ENCODE measurements at regions not wholly inside any gene's neighbourhood (a gene's known extent, or its start where the extent isn't known, plus 50 kb on each side); places are given as distances from the start of the nearest gene placed in this dataset.

DNA sequence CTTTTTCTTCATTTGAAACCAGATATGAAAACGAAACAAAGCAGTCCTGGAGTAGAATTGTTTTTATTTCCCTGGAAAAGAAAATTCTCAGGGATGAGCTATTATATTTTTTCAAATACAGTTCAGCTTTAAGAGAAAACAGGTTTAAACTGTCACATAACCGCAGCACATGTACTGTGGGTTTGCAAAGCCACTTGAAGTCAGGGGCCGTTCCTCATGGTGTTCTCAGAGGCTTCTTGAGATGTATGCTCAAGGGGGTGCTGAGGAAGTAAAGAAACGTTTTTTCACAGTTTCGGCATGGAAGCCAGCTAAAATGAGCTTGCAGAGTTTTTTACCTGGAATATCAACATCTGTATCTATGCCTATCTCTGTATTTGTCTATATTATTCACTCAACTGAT, 225.3 kb downstream of the MC4R start:
- TF ChIP-seq, protein P1, sequence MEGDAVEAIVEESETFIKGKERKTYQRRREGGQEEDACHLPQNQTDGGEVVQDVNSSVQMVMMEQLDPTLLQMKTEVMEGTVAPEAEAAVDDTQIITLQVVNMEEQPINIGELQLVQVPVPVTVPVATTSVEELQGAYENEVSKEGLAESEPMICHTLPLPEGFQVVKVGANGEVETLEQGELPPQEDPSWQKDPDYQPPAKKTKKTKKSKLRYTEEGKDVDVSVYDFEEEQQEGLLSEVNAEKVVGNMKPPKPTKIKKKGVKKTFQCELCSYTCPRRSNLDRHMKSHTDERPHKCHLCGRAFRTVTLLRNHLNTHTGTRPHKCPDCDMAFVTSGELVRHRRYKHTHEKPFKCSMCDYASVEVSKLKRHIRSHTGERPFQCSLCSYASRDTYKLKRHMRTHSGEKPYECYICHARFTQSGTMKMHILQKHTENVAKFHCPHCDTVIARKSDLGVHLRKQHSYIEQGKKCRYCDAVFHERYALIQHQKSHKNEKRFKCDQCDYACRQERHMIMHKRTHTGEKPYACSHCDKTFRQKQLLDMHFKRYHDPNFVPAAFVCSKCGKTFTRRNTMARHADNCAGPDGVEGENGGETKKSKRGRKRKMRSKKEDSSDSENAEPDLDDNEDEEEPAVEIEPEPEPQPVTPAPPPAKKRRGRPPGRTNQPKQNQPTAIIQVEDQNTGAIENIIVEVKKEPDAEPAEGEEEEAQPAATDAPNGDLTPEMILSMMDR (IDR thresholded peaks at IDR 0.05), result no peak
- TF ChIP-seq POLR2A (IDR thresholded peaks at IDR 0.05), result no peak
